DMS79 (cell line): ENCODE measurements at regions not wholly inside any gene's neighbourhood (a gene's known extent, or its start where the extent isn't known, plus 50 kb on each side); places are given as distances from the start of the nearest gene placed in this dataset.

Experiments
- DNase-seq: peaks from one replicate; lab custom pipeline; 2025; lab: John Stamatoyannopoulos, UW

DNA sequence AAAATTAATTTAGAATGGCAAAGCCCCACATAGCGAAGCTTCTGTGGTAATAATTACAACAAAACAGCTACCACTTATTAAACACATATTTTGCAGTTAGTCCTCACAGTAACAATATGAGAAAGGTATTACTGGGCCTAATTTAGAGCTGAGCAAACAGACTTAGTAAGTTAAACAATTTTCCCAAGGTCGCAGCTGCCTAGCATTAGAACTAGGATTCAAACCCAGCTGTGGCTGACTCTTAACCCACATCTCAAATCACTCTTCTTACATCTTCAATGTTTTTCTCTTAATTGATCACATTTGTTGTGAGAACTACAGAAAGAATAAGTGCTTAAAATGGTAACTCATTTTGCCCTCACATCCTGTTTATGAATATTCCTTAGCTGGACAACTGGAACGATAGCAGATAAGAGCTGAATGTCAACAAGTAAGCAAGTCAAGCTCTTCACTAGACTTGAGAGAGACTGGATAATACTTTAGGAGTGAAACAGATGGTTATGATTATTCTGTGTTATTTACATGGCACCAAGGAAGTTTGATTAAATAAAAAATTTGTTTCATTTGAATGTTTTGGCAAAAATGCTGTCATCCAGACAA is 59.4 kb upstream of the TMEM17 start:
- DNase-seq, result no peak

DNA sequence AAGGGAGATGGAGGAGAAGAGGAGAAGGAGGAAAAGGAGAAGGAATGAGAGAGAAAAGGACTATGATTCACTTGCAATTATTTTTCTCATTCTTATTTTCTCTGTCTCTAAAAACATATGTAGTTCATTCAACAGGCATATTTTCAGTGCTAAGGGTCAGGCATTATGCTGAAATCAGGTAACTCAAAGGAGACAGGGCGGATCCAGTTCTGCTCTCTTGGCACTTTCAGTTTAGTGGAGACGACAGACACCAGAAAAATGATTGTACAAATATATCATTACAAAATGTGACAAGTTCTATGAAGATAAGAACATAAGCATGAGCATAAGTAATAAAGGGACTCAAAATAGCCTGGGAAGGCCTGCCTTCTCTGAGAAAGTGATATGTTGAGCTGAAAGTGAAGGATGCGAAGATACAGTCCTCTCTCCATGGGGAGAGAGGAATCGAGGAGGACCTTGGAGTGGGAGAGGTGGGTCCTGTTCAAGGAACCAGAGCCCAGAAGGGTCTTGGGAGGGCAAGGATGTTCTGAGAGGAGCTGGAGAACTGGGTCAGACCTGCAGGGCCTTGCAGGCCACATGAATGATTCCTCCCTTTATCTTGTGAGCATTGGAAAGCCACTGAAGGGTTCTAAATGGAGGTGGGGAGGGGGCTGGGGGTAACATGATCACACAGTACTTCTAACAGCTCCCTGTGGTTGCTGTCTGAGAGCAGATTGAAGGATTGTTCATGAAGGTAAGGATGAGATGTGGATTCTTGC is 58.6 kb upstream of the TMEM17 start:
- DNase-seq, result no peak

DNA sequence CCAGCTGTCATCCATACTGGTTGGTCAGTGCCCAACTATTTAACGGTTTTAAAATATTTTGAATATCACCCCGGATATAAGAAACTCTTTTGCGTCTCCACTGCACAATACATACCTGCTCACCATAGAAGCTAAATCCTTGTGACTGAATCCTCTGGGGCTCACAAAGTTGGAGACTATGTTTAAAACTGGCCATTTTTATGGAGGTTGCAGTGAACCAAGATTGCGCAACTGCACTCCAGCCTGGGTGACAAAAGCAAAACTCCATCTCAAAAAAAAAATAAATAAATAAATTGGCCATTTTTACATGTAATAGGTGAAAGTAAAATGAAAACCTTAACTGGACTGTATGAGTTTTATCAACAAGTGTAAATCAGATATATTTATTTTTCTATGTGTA is 55.6 kb upstream of the TMEM17 start:
- DNase-seq, result no peak

DNA sequence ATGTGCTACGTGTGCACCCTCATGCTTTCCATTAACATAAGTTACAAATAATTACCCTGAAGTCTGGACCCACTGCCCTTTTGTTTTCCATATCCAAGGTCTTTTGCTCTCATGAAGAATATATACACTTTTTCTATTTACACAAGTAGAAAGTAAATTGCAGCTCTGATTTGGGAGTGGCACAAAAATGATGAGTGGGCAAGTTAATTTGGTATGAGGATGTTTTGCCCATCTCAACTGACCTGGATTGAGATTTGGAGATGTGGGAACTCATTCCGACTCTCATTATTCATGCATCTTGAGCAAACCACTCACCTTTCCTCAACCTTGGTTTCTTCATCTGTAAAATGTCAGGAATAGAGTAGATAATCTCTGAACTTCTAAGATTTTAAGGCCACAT is 53.6 kb upstream of the TMEM17 start:
- DNase-seq, result no peak

DNA sequence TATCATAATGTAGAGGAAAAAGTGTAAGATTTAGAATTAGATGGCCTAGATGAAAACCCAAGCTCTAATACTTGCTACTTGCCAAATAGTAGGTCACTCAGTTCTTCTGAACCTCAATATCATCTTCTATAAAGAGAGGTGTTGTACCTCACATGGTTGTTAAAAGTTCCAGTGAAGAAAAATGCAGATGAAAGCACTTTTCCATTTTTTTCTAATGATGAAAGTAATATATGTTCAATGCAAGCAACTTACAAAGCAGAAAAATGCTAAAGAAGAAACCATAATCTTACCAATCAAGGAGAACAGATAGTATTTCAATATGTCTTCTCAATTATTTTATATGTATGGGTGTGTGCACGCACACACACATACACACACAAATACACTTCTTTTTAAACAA is 52.7 kb upstream of the TMEM17 start:
- no peak for DNase-seq

DNA sequence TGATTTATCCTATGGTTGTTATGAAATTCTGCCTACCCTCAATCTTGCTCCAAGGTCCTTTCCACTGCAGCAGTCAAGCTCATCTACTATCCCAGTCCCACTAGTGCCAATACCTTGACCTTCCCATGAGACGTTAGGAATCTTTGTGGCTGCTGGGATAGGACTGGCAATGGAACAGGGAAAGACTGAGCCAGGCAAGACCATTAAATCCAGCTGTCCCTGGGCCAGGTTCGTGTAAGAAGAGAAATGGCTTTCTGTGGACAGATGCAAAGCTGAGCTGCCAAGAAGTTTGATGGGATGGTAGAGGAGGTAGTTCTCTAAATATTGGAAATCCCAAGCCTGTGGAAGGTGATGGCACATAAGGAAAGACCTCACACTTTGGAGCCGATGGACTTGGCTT is 50.1 kb upstream of the TMEM17 start:
- no peak for DNase-seq
